ENCODE measurements at regions not wholly inside any gene's neighbourhood (a gene's known extent, or its start where the extent isn't known, plus 50 kb on each side); places are given as distances from the start of the nearest gene placed in this dataset.

DNA sequence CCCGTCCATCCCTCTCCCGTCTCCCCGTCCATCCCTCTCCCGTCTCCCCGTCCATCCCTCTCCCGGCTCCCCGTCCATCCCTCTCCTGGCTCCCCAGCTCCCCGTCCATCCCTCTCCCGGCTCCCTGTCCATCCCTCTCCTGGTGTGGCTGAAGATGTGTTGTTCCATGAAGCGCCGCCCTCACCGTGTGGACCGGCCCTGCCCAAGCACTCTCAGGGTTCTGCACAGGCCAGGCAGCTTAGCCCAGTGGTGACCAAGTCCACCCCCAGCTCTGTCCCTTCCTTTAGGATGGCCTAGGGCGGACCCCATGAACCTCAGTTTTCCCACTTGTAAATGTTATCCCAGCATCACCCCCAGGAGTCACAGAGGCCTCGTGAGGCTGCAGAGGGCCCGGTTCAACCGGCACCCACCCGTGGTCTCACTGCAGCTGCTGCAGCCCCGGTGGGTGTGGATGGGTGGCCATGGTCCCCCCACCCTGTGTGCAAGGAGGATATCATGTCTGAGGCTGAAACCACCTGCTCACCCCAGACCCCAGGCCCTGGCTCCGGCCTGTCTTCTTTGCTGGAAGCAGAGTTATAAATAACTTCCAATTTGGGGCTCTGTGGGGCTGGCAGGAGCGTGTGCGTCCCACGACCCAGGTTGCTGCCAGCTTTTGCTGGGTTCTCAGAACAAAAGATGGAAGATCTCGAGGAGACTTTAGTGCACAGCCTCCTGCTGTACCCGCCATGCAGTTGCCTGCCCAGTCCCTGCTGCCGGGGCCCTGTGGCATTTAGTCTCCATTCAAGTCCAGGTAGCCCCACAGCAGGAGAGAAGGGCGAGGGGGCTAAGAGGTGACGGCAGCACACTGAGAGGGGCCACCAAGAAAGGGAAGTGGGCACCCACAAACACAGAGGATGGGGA, 1147.8 kb downstream of the BRD1 start:
- DNase-seq = no peak

GRCh38 chr22:48678171-48679135, 1149.2 kb downstream of the BRD1 start:
- DNase-seq = no peak

GRCh38 chr22:48677621-48678020, 1150.1 kb downstream of the BRD1 start:
- no peak for DNase-seq

GRCh38 chr22:48677168-48677520, 1150.5 kb downstream of the BRD1 start:
- DNase-seq = no peak

GRCh38 chr22:48676266-48677167, 1151.2 kb downstream of the BRD1 start:
- DNase-seq = no peak

GRCh38 chr22:48675830-48676145, 1151.9 kb downstream of the BRD1 start:
- no peak for DNase-seq

GRCh38 chr22:48675141-48675829, 1152.4 kb downstream of the BRD1 start:
- no peak for DNase-seq

DNA sequence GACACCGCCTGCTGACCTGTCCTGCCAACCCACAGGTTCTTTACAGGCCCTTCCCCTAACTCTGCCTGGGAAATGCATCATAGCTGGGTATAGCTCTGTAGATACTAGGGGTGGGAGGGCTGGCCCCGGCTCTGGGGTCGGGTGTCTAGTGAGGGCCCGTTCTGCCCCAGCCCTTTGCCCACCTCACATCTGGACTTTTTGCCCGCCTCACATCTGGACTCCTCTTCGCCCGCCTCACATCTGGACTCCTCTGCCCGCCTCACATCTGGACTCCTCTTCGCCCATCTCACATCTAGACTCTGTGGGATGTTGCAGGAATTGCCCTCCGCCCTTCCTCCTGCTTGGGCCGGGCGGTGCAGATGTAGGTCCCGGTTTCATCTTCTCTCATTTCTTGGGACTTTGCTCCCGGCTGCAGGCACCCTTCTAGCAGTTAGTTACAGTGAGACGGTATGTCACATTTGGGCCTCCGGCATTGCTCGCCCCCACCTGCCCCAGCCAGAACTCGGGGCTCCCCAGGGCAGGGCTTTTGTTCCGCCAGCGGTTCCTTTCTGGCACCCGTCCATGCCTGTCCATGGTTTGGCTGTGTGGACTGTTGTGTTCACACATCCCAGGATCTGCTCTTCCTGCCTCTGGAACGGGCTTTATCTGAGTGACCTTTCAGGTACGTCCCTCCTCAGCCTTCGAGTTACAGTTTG, 1153.7 kb downstream of the BRD1 start:
- no peak for DNase-seq

DNA sequence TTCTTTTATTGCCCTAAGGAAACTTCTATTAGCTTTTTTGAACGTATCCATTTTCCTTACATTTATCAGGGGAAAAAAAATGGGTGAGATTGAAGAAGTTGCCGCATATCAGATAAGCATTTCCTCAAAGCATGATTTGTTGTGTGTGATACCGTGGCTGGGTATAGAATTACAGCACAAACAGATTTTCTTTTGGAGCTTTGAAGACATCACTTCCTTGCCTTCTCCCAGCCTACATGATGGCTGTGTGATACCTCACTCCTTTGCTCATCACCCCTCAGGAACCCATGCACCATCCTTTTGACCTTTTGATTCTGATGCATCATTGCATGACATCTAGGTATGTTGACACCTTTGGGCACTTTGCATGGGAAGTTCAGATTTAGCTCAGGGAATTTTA, 1155.3 kb downstream of the BRD1 start:
- no peak for DNase-seq

- DNase-seq = no peak
Measured at GRCh38 chr22:48670731-48671130, 1156.9 kb downstream of the BRD1 start.

GRCh38 chr22:48669986-48670716, 1157.5 kb downstream of the BRD1 start:
- no peak for DNase-seq

- DNase-seq = no peak
Measured at GRCh38 chr22:48669226-48669625, 1158.4 kb downstream of the BRD1 start.

- DNase-seq = no peak
Measured at GRCh38 chr22:48667289-48667688, 1160.4 kb downstream of the BRD1 start.

DNA sequence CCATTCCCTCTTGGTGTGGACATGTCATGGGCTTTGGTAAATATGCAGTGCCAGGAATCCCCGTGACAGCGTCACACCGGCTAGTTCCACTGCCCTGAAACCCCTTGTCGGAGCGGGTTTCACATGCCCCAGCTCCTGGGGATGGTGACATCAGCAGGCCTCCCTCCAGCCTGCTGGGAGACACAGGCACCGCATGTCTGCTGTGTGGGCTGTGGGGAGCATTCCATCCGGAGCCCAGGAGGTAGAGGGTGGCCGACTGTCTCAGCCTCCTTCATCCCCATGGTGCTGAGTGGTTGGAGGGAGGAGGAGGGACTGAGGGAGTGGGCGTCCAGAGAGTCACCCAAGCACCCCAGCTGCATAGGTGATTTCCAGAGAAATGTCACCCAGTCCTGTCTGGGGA, 1161.1 kb downstream of the BRD1 start:
- no peak for DNase-seq

DNA sequence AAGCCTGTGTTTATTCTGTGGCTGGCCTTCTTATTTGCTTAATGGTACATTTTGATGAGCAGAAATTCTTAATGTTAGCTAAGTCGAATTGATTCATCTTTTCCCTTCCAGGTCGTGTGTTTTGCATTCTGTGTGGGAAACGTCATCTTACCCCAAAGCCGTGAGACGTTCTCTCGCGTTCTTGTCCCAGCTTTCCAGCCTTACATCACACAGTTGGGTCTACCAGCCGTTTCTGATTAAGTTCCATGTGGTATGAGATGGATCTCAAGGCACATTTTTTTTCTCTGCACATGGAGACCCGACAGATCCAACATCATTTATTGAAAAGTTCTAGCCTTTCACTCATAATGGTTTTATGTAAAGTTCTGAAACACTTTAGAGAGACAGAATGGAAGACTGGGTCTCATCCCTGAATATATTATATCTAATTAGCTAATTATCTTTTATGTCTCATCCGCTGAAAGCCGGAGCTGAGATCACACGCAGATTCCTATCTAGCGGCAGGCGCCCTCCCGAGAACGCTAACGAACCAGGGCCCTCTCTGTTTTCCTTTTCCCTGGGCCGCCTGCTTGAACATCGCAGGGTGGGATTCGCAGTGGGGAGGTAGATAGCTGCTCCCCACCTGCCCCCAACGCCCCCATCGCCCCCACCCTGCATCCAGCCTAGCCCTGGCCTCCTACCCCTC, 1162.2 kb downstream of the BRD1 start:
- DNase-seq = no peak

GRCh38 chr22:48664586-48664985, 1163.1 kb downstream of the BRD1 start:
- DNase-seq = no peak

DNA sequence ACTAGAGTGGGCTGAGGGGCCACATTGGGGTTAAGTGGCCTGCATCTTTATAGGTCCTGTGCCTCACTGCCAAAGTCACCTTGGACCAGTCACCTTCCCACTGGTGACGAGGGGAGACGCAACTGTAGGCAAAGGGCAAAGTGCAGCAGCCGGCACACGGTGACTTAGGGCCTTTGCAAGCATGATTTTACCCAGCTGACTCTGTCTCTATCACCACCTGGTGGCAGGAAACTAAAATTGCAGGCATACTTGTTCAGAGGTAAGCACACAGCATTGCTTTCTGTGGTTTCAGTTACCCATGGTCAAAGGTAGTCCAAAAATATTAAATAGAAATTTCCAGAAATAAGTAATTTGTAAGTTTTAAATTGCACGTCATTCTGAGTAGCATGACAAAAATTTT, 1164.4 kb downstream of the BRD1 start:
- peak; percentile 3 to 26 (median 18) for DNase-seq

DNA sequence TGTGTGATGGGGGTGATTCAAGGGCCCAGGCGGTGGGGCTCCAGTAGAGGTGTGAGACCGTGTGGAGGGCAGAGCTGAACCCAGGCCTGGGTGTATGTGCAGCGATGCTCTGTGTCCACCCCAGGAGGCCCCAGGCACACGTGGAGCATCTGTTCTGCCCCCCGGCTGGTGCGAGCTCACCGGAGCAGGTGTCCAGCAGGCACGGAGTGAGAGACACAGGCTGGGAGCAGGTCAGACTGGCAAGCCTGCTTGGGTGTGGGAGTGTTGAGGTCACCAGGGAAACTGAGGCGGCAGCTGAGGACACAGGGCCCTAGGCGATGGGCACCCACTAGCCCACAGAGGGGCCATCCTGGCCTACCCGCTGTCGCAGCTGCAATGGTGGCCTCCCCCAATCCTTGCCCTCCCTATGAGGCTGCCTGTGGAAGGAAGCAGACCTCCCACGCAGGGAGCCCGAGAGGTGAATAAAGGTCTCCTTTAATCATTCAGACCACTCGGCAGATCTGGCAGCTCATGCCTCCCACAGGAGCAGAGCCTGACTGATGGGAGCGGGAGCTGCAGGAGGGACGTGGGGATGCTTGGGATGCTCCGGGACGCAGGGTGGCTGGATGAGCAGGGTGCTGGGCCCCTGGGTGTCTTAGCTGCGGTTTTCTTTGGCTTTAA, 1165.1 kb downstream of the BRD1 start:
- no peak for DNase-seq

GRCh38 chr22:48661984-48662383, 1165.7 kb downstream of the BRD1 start:
- DNase-seq = no peak
